NCI-H1092 (cell line): ENCODE measurements at regions not wholly inside any gene's neighbourhood (a gene's known extent, or its start where the extent isn't known, plus 50 kb on each side); places are given as distances from the start of the nearest gene placed in this dataset.

Experiments used
- DNase-seq: peaks from one replicate; lab custom pipeline; 2025; lab: John Stamatoyannopoulos, UW

GRCh38 chr17:13085578-13085977, 67.8 kb upstream of the ELAC2 start:
- no peak for DNase-seq

GRCh38 chr17:13084420-13084819, 66.6 kb upstream of the ELAC2 start:
- DNase-seq = no peak

DNA sequence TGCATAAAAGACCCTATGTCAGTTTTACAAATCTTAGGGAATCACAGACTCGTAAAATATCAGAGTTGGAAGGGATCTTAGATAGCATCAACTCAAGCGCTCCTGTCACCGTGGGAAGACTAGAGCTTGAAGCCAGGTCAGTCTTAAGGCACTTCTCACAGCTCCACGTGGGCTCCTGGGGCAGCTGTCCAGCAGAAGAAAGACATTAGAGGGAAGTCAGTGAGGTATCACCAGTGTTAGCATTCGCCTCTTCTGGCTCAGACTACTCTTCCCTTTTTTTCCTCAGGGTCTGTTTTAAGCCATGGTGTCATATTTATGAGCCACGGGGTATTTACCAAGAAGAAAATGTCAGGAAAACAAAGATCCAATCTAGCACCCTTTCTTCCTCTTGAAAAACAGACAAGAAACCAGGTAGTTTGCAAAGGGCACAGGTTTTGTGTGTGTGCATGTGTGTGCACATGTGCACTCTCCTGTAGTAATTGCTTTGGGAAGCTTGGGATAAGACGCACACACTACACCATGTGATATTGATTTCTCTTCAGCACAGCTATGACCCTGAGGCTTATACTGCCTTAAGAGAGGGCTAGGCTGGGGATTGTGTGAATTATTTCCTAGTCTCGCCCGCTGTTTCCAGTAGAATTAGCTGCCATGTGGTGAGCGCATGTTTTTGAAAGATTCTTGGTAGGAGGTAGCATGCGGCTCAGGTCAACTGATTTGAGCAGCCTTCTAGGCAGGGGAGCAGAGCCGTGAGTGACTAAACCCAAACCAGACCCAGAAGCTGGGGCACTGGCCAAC, 61.0 kb upstream of the ELAC2 start:
- DNase-seq = no peak

- no peak for DNase-seq
Measured at GRCh38 chr17:13076905-13077304, 59.1 kb upstream of the ELAC2 start.

DNA sequence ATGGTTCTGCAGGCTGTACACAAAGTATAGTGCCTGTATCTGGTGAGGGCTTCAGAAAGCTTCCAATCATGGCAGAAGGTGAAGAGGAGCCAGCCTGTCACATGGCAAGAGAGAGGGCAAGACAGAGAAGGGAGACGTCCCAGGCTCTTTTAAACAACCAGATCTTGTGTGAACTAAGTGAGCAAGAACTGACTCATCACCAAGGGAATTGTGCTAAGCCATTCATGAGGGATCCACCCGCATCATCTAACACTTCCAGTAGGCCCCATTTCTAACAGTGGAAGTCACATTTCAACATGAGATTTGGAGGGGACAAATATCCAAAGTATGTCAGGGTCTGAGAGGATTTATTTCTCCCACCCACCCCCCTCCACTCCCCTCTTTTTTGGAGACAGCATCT, 56.2 kb upstream of the ELAC2 start:
- no peak for DNase-seq

GRCh38 chr17:13073018-13073417, 55.2 kb upstream of the ELAC2 start:
- DNase-seq = no peak

- no peak for DNase-seq
Measured at GRCh38 chr17:13070732-13071131, 52.9 kb upstream of the ELAC2 start.

DNA sequence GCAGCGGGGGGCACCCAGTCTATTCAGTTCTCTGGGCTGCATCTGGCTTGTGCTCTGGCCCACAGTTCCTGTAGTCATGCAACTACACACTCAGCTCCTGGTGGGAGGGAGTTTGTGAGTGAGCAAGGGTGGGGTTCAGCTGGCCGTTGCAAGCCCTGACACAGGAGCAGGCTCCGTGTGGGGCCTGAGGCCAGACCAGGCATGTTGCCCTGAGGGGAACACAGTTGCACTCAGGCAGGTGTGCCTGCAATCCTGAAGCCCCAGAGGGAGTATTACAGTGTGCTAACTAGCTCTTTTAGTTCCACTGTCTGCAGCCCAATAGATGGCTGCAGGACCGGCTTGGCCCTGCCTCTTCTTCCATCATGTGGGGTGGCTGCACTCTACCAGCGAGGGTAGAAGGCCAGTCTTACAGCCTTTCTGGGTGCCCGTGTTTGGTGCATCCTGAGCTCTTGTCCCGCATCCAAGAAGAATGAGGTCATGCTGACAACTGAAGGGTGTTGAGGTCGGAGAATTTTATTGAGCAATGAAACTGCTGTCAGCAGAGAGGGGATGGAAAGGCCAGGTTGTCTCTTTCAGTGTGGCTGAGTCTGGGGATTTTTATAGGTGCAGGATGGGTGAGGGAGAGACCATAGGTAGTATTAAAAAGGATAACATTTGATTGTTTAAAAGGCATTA, 49.9 kb upstream of the ELAC2 start:
- DNase-seq = no peak
